Epidermal melanocyte (primary cell): ENCODE measurements at regions not wholly inside any gene's neighbourhood (a gene's known extent, or its start where the extent isn't known, plus 50 kb on each side); places are given as distances from the start of the nearest gene placed in this dataset.
A peak's percentile ranks its signal among the peaks of the same experiment; 100 is the strongest.

Source experiments
- DNase-seq: peaks from one replicate; pipeline ENCODE4 v3.0.0; 2011; ENCODE audit warnings: low spot score; ENCODE audit not compliant: insufficient read length

- DNase-seq = no peak
Observed at GRCh38 chr5:176711883-176712282, 64.6 kb downstream of the TSPAN17 start.

GRCh38 chr5:176712546-176713304, 65.4 kb downstream of the TSPAN17 start:
- DNase-seq = no peak

DNA sequence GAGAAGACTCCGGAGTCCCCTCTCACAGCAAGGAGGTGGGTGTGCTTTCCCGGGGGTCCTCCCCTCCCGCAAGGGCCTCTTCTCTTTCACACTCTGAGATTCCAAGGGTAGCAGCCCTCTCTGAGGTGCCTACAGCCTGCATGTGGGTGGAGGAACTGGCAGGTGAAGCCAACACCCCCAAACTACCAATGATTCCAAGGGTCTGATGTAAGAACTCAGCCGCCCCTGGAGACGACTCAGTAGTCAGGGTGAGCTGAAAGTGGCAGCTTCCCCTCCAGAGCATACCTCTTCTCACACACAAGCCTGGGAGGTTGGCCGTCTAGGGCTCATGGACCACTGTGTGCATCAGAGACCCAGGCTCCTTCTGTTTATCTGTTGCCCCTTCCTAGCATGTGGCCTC, 66.1 kb downstream of the TSPAN17 start:
- DNase-seq = no peak

DNA sequence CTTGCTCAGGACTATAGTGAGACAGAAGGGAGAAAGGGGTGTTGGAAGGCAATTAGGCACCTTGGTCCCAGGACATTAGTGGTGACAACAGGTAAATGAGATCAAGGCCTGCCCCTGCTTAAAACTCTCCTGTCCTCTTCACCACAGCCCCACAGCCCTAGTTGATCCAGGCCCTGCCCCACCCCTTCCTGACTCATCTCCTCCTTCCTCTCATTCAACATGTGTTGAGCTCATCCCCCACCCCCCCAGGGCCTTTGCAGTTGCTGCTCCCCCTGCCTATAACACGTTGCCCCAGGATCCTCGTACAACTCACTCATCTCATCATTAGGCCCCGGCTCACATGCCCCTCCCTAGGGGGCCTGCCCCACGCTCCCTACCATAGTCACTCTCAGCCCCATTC, 66.8 kb downstream of the TSPAN17 start:
- no peak for DNase-seq

DNA sequence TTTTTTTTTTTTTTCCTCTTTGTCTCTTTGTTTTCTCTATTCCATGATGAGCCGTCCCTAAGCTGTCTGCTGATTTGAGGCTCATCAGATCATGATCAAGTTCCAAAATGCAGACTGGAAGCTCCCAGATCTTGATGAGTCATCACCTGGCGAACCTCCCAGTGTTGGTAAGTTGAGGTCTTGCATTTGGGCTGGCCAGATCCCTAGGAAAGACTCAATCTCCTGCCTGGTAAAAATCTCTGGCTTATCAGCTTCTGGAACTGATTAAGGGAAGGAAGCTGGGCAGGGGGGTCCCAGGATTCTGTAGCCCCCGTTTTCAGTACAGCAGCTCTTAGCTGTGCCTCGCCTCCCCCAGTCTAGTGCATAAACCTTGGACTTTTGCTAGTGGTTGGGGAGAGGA, 69.0 kb downstream of the TSPAN17 start:
- no peak for DNase-seq

GRCh38 chr5:176719113-176719739, 71.9 kb downstream of the TSPAN17 start:
- DNase-seq = no peak

DNA sequence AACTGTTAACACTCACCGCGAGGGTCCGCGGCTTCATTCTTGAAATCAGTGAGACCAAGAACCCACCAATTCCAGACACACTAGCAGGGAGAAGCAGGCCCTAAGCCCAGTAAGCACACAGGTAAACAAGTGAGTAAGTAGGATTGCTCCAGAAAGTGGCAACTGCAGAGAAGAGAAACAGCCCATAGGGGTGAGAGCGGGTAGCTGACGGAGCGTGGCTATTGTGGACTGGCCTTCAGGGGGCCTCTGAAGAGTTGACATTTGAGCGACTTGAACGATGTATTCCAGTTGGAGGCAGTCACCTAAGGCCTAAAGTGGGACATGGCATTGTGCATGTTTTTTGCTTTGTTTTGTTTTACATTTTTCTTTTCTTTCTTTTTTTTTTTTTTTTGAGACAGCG, 74.2 kb downstream of the TSPAN17 start:
- no peak for DNase-seq

GRCh38 chr5:176722757-176723156, 75.5 kb downstream of the TSPAN17 start:
- no peak for DNase-seq

DNA sequence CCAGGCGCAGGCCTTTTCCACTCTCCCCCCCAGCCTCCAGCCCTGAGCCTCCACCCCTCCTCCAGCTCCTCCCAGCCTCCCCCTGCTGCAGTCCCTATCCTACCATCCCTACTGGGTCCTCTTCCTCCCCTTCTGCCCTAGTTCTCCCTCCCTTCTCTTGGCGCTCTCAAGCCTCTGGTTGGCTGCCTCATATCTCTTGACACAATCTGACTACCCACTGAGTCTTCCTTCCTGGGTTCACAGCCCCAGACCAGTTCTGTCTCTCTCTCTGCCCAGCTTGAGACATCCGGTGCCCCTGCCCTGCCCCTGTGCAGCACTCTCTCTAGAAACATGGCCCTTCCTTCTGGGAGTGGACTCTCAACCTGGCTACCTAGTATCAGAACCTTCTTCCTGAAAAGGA, 76.2 kb downstream of the TSPAN17 start:
- DNase-seq = no peak

DNA sequence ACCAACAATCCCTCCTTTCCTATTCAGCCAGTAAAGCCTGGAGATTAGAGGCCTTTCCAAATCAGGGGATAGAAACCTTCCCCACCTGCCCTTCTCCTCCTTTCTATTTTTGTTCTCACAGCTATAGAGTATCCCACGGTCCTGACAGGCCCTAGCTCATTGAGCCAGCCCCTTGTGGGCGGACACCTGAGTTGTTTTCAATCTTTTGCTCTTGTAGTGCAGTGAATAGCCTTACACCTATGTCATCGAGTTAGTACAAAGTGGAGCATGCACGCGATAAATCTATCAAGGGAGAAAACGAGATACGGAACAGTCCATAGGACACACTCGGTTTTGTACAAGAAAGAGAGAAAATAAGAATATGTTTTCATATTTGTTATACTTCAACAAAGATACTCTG, 77.2 kb downstream of the TSPAN17 start:
- DNase-seq = no peak

- DNase-seq = no peak
Observed at GRCh38 chr5:176725521-176726280, 78.4 kb downstream of the TSPAN17 start.

DNA sequence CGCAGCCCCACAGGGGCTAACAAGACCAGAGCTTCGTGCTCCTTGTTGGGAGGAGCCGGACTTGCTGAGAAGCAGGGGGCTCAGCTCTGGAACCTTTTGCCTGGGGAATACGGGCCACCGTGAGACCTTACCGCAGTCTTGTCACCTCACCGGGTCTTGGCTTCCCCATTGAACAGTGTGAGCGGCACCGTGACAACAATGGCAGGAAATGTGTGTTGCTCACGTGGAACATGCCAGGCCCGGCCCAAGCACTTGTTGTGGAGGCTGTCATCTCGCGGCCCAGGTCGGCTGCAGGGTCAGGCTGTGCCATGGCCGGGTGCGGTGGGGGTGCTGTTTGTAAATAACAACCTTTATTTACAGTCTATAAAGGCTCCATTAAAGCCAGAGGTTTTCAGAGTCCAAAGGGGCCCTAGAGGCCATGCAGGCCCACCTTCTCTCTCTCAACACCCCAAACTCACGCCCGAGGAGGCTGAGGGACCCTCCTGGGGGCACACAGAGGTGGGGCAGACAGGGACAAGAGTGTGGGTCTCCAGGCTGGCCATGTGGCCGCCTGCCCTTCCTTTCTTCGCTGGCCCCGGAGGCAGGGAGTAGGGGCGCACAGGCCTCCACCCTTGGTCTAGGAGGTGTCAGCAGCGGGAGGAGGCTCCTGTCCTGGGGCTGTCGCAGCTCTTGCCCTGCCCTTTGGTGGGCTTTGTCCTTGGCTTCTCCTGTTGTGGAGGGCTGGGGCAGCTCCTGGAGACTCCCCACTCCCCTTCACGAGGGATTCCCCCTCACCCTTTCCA, 79.7 kb downstream of the TSPAN17 start:
- no peak for DNase-seq

DNA sequence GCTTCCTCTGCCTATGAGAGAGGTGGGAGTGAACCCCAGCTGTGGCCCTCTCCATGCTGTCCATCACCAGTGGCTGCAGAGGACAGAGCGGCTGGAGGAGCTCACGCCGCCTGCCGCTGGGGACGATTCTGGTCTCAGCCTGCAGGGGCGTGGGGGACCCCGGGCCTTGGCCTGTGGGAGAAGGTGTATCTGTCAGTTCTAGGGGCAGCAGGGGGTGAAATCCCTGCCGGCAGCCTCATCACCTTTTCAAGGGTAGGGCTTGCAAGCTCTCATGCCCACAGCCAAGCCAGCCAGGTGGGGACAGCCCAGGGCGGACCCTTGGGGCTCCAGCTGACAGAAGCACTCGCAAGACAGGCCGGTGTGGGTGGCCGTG, 80.2 kb downstream of the TSPAN17 start:
- DNase-seq = no peak

- DNase-seq = no peak
Observed at GRCh38 chr5:176727983-176728675, 80.8 kb downstream of the TSPAN17 start.

DNA sequence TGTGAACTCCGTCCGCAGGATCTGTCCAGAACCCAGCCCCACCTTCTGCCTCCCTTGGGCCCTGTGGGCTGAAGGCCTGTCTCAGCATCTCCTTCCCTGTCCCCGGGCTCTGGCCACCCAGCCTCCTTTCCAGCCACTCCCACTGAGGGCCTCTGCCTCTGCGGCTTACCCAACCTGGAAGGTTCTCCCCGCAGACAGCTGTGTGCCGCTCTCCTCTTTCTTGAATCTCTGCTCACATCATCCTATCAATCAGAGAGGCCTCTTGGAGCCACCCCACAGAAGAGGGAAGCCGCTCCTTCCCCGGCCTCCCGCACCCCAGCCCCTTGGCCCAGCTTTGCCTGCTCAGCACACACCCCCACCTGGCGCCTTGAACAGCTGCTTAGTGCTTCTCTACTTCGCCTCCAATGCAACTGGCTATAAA, 81.5 kb upstream of the UNC5A start:
- DNase-seq = no peak

DNA sequence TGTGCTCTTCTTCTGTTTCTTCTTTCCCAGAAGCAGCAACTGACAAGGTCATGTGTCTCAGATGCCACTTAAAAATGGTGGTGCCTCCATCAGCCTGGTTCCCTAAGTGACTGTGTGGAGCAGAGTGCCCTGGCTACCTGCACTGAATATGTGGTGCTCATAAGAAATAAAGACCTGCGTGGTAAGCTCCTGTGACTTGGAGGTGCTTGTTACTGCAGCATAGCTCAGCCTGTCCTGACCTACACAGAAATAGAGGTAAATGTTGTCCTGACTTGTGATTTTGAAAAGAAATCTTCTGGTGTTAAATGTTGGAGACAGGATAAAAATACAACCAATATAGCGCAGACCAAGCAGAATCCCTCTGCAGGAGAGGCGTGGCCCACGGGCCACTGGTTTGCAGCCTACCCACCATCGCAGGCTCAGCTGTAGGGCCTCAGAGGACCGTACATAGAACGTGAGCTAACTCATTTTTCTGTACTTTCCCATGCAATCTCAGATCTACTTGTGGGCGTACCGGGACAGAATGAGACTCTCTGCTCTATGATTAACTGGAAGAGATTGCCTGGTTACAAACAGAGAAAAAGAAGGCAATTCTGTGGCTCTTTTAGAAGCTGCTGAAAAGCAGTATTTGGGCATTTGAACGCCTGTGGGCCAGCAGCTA, 79.4 kb upstream of the UNC5A start:
- no peak for DNase-seq

DNA sequence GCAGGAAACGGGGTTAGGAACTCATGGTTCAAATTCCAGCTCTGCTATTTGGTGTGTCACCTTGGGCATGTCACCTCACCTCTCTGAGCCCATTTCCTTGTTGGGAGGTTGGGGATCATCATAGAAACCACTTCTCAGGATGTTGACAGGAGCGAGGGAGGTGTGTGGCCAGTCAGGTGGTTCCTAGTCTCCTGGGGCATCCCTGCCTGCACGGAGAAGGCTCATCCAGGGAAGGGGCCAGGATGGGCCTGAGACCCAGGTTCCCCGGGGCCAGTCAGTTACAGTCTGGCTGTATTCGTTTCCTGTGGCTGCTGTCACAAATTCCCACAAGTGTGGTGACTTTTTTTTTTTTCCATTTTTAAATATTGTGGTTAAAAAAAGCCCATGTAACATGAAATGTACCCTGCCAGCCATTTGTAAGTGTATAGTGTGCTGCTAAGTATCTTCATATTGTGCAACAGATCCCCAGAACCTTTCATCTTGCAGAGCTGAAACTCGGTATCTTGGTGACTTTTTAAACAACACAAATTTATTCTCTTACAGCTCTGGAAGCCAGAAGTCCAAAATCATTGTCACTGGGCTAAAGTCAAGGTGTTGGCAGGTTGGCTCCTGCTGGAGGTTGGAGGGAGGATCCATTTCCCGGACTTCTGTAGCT, 78.7 kb upstream of the UNC5A start:
- DNase-seq = no peak

- DNase-seq = peak; percentile 3
Observed at GRCh38 chr5:176732306-176732705, 78.1 kb upstream of the UNC5A start.

- peak; percentile 16 for DNase-seq
Observed at GRCh38 chr5:176732736-176733405, 77.5 kb upstream of the UNC5A start.
